Cerebellar nuclear complex (tissue), 1 donor: ENCODE measurements at regions not wholly inside any gene's neighbourhood (a gene's known extent, or its start where the extent isn't known, plus 50 kb on each side); places are given as distances from the start of the nearest gene placed in this dataset.
"Not testable (repeated sequence)": the region's sequence is repeated elsewhere in the genome, so short reads cannot be mapped to it uniquely, and the experiment has no call there.

Experiments used
- DNase-seq, 2 experiments: peaks; one replicate each; lab custom pipeline; 2025; lab: John Stamatoyannopoulos, UW

DNA sequence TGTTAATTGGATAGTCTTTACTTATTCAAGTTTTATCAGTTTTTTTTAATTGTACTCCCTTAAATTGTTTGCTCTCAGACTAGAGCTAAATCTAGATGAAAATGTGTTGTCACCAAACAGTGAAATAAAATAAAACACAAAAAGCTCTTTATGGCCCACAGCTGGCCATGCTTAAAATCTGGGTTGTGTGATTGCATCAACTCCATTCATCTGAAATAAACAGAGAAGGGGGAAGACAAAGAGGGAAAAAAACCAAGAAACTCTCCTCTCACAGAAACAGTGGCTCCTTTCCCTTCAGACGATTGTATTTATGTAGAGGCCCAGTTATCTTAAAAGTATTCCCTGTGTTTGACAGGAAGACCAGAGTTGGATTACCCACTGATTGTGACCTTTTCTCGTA is 422.4 kb downstream of the IRX1 start:
- no peak for DNase-seq

DNA sequence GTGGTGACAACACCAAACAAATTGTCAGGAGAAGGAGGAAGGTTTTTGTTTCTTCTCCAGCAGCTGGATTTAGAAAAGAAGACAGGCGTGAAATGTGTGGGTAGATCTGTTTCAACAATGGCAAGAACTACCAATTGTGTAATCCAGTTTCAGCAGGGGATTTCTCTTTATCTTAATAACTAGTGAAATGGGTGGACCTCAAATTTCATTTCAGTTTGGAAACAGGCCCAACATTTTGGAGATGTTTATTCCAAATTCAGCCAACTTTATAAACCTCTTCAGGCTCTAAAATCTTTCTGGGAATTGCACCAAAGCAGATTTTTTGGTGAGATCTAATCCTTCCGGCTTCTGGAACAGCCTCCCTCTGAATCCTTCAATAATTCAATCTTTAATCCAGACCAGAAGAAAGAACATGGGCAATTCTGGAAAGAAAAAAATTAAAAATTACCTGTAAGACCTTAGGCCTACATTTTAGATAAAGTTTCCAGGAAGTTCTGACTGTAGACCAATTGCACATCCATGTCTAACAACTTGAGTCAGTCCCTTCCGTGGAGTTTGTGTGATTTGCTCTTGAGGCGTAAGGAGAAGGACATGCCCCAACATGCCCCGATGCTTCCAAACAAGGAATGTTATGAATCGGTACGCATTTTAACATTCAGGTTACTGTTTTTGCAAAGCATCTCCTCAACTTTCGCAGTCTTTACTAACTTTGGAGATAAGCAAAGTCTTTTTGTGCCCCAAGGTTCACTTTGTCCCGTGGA is 423.6 kb downstream of the IRX1 start:
- DNase-seq: no peak

DNA sequence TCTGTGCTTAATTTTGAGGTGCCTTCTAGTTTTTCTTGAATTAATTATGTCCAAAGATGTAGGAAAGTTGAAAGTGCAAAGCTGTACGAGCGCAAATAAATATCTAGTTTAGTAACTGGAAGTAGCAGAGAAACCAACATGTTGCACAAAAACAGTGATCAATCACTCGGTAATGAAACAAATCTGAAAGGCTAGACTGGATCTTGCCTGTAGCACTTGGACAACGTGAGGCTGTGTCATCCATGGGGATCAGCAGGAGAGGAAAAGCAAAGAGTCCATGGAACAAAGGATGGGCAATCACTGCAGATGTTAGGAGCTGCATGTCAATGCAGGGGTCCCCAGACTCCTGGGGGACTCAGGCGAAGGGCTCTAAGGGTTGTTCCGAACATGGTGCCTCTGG is 424.2 kb downstream of the IRX1 start:
- no peak for DNase-seq

DNA sequence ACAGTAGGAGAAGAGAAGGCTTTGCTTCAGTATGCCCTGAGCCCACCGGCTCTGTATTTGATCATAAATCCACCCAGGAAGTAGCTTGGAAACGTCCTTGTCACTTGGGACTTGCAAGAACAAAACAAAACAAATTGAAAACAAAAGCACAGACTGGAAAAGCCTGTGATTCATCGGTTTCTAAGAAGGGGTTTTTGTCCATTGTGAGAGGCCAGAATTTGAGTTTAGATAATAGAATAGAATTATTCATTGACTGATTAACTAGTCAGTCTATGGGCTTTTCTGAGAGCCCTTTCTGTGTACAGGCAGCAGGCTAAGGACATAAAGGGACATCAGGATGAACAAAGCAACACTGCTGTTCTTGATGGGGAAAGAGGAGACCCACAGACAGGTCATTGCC is 424.8 kb downstream of the IRX1 start:
- no peak for DNase-seq

DNA sequence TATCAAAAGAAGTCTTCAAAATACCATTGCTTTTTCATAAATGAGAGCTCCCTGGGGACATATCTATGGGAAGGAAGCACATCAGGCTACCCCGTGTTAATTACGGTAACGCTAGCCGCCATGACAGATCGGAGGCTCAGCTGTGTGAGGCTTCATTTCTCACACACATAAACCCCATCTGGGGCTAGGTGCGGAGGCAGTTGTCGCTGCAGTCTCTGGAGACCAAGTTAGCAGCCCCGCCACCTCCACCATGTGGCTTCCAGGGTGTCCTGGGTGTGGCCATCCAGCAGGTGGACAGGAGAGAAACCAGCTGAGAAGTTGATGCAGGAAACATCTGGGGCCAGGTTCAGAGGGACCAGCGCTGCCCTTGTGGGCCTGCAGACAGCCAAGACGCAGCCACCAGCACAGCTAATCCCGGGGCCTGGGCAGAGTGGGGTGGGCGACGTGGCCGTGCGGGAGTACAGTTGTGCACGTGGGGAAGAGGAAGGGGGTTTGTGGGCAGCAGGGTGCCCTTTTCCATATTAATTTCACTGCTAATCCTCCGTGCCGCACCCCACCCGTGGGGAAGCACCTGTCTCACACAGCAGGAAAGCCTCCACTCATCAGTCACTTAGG is 426.5 kb downstream of the IRX1 start:
- DNase-seq: no peak

DNA sequence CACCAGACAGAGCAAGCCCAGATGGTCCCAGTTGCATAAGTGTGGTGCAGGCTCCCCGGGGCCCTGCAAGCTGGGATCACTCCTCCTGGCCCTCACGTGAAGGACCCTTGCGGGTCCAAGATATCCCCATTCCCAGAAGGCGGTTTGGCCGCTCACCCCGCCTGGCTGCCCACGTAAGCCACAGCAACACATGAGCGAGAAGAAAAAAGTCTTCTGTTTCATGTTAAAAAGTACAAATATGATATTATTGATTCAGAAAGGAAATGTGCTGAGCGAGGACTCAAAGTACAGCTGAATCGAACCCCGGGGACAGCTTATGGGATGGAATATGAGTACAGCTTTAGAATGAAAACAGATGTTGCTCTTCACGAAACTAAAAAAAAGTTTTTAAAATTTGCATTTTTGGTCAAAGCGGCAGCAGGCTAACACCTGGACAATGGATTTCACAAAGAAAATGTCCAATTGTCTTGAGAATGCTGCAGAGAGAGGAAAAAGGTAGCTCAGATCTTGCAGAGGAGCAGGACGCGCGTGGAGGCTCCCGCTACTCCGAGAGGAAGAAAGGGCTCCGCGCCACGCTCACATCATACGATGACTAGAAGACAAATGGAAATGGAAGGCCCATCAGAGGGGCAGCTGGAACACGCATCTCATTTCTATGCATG is 427.6 kb downstream of the IRX1 start:
- DNase-seq: no peak

DNA sequence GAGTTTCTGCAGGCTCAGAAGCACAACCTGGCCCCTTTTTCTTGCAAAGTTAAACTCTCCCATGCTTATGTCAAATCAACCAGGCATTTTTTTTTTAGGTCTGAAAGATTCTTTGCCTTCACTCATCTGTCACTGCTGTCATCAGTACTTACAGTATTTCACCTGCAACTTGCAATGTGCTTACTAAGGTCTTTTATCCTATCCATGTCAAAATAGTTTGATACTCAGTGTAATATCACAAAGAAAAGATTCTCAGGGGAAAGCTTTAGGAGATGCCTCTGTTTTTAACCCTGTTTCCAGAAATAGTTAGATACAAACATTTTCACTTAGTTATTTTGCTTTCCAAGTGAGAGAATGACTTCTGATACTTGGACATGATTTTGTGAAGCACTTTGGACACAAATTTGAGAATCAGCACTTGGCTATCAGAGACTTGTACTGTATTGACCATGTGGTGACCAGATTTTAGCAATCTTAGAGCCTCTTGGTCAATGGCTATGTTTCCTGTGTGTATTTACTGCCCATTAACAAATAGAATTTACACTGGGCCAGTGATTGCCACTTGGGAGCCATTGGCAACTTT is 428.2 kb downstream of the IRX1 start:
- no peak for DNase-seq

DNA sequence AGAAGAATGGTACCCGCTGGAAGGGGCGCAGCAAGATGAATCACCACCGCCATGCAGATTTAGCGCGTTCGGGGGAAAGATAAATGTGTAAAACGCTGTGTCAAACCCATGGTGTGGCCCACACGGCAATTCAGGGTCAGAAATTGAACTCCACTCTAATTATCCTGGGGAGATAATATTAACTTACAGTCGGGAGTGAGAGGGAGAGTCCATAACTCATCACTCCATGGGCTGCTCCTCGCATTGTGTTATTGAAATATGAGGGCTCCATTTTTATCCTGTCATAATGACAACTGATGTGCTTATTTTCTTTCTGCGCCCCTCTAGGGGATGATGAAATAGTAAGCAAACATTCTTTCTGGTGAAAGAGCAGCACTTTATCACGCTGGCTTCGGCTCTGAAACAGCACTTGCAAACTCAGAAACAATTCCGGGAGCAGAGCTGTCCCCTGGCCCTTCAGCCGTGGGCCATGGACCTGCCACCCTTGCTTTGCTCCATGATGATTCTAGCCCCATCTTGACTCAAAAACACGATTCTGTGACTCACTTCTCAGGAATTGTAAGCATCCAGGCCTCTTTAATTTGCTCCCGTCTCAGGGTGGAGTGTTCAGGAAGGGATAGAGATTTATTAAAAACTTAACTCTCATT is 431.6 kb downstream of the IRX1 start:
- DNase-seq: no peak

DNA sequence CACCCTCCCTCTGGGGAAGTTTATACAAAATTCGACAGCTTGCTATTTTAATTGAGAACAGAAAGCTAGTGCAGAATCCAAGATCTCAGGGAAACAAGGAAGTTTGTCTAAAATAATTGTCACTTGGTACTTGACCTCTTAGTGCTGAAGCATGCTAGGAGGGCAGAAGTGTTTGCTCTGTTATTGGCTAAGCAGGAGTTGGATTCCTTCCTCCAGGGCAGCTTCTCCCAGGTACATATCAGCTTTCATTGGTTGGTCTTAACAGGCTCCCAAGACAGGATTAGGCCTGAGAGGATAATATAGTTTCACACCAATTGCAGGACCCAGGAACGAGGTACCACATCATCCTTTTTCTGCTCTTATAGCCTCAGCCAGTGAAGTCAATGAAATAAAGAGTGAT is 432.8 kb downstream of the IRX1 start:
- no peak for DNase-seq

DNA sequence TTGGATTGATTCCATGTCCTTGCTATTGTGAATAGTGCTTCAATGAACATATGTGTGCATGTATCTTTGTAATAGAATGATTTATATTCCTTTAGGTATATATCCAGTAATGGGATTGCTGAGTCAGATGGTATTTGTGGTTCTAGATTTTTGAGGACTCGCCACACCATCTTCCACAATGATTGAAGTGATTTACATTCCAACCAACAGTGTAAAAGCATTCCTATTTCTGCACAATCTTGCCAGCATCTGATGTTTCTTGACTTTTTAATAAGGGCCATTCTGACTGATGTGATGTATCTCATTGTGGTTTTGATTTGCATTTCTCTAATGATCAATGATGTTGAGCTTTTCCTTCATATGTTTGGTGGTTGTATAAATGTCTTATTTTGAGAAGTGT is 437.9 kb downstream of the IRX1 start:
- DNase-seq: not testable (repeated sequence)

DNA sequence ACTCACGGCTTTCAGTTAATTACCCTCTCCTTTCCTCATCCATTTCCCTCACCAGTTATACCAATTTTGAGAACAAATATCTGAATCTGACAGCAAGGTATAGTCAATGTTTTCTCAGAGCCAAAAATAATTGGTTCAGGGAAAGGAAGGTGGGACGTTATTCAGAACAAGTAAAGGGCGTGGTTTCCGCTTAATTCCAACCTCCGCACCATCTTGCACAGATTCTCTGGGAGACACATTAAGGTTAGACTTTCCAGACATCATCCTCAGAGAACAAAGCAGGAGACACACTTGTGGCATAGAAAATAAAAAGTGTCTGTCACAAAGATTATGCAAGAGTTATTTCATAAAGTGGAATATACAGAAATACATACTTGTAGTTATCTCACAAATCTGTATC is 441.2 kb downstream of the IRX1 start:
- no peak for DNase-seq

DNA sequence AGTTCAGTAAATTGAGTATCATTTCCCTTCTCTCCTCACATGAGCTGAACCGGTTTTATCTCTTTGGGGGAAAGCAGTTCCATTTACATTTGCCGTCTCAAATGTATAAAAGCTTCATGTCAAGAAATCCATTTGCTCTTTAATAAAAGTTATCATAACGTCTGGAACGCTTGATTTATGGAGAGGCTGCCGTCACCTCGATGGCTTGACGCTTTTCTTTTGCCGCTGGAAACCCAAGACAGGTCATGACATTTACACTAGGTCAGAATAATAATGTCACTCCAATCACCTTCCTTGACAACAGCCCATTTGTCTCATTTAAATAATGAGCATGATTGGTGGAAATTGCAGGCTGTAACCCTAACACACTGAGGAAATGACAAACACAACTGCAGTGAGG is 443.4 kb downstream of the IRX1 start:
- no peak for DNase-seq

DNA sequence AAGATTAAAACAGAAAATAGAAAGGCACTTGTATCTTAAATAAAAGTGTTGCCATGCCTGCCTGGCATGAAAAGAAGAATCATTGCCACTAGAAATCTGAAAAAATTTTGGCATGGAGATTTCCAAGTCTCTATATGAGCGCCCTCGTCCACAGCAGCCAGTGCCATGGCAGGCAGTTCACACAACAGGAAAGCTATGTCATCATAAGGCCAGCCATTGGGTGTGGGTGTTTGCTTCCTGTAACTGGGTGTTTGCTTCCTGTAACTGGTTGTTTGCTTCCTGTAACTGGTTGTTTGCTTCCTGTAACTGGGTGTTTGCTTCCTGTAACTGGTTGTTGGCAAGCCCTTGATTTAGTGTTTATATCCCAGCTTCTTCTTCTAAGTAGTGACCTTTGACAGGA is 446.7 kb downstream of the IRX1 start:
- DNase-seq: no peak

DNA sequence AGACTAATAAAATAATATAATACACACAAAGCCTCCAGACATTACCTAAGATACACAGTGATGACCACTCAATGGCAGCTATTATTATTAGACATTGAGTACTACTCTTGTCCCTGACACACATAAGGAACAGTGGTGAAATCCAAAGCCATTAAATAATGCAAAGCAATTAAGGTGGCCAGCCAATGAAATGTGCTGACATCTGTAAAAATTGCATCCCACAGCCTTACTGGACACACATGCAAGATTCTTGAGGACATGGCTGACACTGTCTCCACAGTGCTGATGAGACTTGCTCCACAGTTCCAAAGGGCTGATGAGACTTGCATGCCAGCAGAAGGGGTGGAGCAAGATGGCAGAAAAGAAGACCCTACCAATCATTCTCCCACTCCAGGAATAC is 447.5 kb downstream of the IRX1 start:
- DNase-seq: no peak

DNA sequence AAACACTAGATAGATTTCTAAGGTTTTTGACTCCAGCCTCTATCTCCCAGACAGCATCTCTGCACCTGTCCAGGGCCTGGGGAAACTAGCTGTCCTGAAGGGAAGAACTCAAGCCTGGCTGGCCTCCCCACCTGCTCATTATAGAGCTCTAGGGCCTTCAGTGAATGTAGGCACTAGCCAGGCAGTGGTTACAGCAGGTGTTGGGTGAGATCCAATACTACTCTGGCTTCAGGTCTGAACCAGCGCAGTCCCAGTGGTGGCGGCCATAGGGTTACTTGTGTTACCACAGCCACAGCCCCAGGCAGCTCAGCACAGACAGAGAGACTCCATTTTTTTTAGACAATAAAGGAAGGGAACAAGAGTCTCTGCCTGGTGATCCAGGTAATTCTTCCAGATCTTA is 449.2 kb downstream of the IRX1 start:
- DNase-seq: no peak

DNA sequence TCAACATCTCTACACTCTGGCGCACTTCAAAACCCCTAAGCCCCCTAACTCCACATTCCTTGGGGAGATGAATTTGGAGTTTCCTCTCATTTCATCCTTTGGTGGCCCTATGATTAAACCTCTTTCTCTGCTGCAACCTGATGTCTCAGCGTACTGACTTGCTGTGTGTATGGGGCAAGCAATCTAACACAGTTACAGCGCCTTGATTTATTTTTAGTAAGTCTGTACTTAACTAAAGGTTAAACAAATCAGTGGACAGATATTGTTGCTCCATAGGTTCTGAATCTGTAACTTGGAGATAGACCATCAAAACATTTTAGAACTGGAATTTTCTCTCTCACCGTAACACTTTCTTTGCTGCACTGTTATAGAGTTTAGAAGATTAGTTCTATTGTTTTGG is 452.8 kb downstream of the IRX1 start:
- DNase-seq: no peak

DNA sequence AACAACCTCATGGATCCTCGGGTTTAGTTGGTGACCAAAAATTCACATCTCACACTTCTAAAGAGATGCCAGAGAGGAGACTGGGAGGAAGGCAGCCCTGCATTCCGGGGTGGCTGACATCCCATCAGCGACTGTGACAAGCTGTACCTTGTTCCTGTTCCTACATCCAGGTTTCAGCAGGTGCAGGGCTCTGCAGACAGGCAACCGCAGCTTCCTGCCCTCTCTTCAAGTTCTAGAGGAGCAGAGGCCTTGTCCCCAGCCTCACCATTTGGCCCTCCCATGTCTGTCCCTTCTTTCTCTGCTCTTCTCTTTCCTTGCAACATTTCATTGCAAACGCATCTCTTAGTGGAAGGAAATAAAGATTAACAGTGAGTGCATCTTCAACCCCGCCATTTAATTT is 454.6 kb downstream of the IRX1 start:
- DNase-seq: no peak

DNA sequence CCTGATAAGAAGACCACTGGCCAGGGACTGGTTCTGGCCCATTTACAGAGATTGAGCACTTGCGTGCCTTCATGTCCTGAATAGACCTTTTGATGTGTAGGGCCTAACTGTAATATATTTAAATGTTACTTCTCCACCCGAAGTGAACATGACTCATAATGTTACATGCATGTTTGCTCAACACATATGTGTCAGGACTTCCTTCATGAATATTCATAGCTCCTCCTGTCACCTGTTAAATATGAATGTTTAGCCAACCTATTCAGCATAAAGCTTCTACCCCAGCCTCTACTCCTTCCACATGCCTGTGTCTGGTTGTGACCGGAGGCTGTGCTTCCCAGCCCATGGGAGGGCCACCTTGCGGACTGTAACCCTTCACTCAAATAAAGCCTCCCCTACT is 457.5 kb downstream of the IRX1 start:
- DNase-seq: no peak

DNA sequence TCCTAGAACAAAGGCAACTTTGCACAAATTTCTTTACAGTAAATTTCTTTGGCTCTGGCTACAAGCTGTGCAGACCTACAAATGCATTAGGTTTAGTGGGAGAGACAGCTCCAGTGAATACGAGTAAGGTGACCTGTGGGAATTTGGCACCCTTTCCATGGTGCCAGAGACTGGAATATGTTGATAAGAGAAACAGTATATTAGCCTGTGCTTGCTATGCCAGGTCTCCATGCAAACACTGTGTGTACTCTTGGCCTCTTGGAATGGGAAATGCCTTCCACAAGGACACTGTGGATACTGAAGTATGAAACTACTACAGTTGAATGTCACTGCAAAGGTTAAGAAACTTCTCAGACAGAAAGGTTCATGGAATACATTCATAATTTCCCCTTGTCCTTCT is 458.5 kb downstream of the IRX1 start:
- DNase-seq: no peak

DNA sequence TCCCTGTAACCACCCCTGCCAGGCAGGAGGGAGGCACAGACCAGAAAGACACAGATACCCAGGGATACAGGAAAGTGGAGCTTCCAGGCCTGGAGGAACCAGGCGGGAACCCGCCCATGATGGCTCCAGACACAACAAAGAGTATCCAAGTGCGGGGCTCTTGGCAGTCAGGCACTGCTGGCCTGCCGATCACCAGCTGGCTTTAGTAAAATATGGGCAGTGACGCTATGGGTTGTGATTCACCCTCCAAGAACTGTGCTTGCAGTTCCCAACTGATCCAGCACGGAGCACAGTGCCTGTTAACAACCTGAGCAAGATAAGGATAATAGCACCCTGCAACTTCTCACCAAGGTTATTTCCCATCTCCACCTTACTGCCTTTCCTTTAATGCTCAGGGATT is 463.3 kb downstream of the IRX1 start:
- no peak for DNase-seq

DNA sequence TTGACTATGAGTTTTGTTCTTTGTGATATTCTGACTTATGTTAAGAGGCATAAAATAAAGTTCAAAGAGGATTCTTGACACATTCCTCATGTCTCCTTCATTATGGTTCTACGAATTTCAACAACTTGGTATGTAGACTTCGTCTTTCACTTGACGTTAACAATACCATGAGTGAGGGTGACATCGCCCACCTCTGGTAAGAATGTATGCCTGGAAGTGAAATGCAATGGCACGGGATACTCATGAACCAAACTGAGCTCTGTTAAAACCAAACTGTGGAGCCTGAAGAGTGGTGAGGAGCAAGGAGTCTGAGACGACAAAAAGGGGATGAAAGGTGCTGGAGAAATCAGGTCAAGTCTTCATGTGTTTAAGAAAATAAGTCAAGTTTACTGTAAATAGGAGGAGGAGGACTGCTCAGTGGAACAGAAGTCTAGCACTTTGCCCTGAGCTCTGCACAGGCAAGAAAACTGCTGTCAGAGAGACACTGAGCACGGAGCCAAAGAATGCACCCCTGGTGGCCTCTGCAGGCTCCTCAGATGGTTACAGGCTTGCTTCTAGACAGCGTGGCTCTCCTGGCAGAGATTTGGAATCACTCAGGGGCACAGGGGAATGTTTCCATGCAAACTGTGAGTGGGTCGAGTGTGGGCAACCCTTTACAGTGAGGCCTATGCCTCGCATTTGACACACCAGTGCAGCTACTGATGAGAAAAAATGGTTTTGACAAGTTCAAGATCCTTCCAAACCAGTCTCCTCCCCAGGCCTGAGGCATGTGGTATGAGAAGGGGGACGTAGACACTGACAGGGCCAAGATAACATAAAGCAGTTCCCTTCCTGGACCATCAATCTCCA is 470.1 kb downstream of the IRX1 start:
- no peak for DNase-seq

DNA sequence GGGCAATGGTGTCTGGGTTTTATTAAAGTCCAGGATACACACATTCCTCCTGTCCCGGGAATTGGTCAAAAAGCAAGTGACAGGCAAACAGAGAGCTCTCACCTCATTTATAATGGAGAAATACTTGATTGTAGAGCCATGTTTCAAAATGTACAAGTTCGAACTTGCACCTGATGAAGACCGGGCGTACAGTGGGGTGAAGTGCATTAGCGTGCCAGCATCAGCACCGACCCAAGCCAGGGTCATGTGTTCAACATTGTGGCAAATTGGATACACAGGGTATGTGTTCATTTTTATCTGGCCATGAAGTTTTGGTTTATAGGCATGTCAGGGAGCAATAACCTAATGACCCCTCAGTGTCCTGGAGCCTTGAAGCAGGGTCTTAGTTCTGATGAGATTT is 472.5 kb downstream of the IRX1 start:
- DNase-seq: no peak
